H1 (cell line): ENCODE measurements at regions not wholly inside any gene's neighbourhood (a gene's known extent, or its start where the extent isn't known, plus 50 kb on each side); places are given as distances from the start of the nearest gene placed in this dataset.

Experiments used
- ASH2L ChIP-seq: fragments of 200-600, 300-600 bp; sonication (generic); IDR thresholded peaks from one replicate; pipeline ENCODE4 v1.7.1; 2017; ENCODE audit warnings: low read length
- CHD1 ChIP-seq: IDR thresholded peaks from 2 replicates; pipeline ENCODE4 v1.6.1; 2012; ENCODE audit warnings: low read depth, low read length, improper control_type of control experiment
- CTCF ChIP-seq, 3 experiments: IDR thresholded peaks; 1 replicate in 2 of 3; 2 replicates in 1 of 3; pipeline versions ENCODE4 v1.5.1 to v1.6.1; 2011; ENCODE audit warnings: low read length in 3 of 3, mild to moderate bottlenecking in 3 of 3, inconsistent platforms in 2 of 3, low read depth in 1 of 3, moderate library complexity in 1 of 3; ENCODE audit not compliant: insufficient read depth in 1 of 3; ENCODE audit errors: control extremely low read depth in 1 of 3
- EZH2 ChIP-seq: fragments of 200-600 bp; sonication (generic); IDR thresholded peaks from 2 replicates; pipeline ENCODE4 v1.7.1; 2012; ENCODE audit warnings: low read depth, mild to moderate bottlenecking, moderate library complexity, low read length, inconsistent platforms; ENCODE audit not compliant: severe bottlenecking
- KDM1A ChIP-seq: fragments of 200-600, 300-600 bp; sonication (generic); IDR thresholded peaks from 2 replicates; pipeline ENCODE4 v1.7.1; 2016; ENCODE audit warnings: mild to moderate bottlenecking, low read length, borderline replicate concordance
- MAX ChIP-seq: IDR thresholded peaks from 2 replicates; pipeline ENCODE4 v1.6.1; 2012; ENCODE audit warnings: inconsistent platforms
- POLR2AphosphoS5 ChIP-seq: IDR thresholded peaks from 2 replicates; pipeline ENCODE4 v1.6.1; 2011; ENCODE audit warnings: low read depth, low read length
- RXRA ChIP-seq: IDR thresholded peaks from 2 replicates; pipeline ENCODE4 v1.6.1; 2011; ENCODE audit warnings: low read depth, mild to moderate bottlenecking, low read length, moderate library complexity; ENCODE audit not compliant: insufficient read depth
- SP1 ChIP-seq: IDR thresholded peaks from 2 replicates; pipeline ENCODE4 v1.6.1; 2011; ENCODE audit warnings: low read depth, low read length
- TEAD4 ChIP-seq: IDR thresholded peaks from 2 replicates; pipeline ENCODE4 v1.6.1; 2012; ENCODE audit warnings: low read depth, low read length, inconsistent platforms, mixed read lengths
- ZNF274 ChIP-seq: IDR thresholded peaks from 2 replicates; pipeline ENCODE4 v1.7.0; 2012; ENCODE audit warnings: low read length, borderline replicate concordance; ENCODE audit errors: extremely low read depth

GRCh38 chr5:93226202-93226735 lies 354.8 kb downstream of the NR2F1-AS1 start:
- TF ChIP-seq EZH2 (no peak), POLR2AphosphoS5 (no peak), MAX (no peak), KDM1A (no peak), ZNF274 (no peak), SP1 (no peak), CTCF (IDR thresholded peaks at IDR 0.05; ENCODE audit: control extremely low read depth in 1 of 3, insufficient read depth in 1 of 3, low read depth in 1 of 3, low read length in 3 of 3) (no peak), CHD1 (no peak), RXRA (no peak), ASH2L (no peak), TEAD4 (no peak)
